IPS-NIHi7 (cell line): ENCODE measurements at regions not wholly inside any gene's neighbourhood (a gene's known extent, or its start where the extent isn't known, plus 50 kb on each side); places are given as distances from the start of the nearest gene placed in this dataset.
"Not testable (repeated sequence)": the region's sequence is repeated elsewhere in the genome, so short reads cannot be mapped to it uniquely, and the experiment has no call there.

Source experiments
- DNase-seq: peaks from one replicate; pipeline ENCODE4 v3.0.0; 2012; ENCODE audit warnings: mixed read lengths; ENCODE audit errors: extremely low spot score

- DNase-seq, result not testable (repeated sequence)
Measured at GRCh38 chr14:105678996-105679958, 152.9 kb downstream of the TMEM121 start.

GRCh38 chr14:105679959-105680735, 153.8 kb downstream of the TMEM121 start:
- not testable (repeated sequence) for DNase-seq

- not testable (repeated sequence) for DNase-seq
Measured at GRCh38 chr14:105680736-105681098, 154.3 kb downstream of the TMEM121 start.

- DNase-seq, result not testable (repeated sequence)
Measured at GRCh38 chr14:105681606-105682185, 155.3 kb downstream of the TMEM121 start.

- DNase-seq, result not testable (repeated sequence)
Measured at GRCh38 chr14:105682442-105682841, 156.1 kb downstream of the TMEM121 start.

- DNase-seq, result no peak
Measured at GRCh38 chr14:105682956-105683570, 156.7 kb downstream of the TMEM121 start.

GRCh38 chr14:105684056-105684455, 157.7 kb downstream of the TMEM121 start:
- DNase-seq, result not testable (repeated sequence)

GRCh38 chr14:105684597-105684996, 158.2 kb downstream of the TMEM121 start:
- not testable (repeated sequence) for DNase-seq

GRCh38 chr14:105685003-105685402, 158.6 kb downstream of the TMEM121 start:
- no peak for DNase-seq

- DNase-seq, result not testable (repeated sequence)
Measured at GRCh38 chr14:105685605-105686004, 159.2 kb downstream of the TMEM121 start.

- DNase-seq, result not testable (repeated sequence)
Measured at GRCh38 chr14:105686050-105686449, 159.7 kb downstream of the TMEM121 start.

GRCh38 chr14:105686462-105687170, 160.2 kb downstream of the TMEM121 start:
- DNase-seq, result not testable (repeated sequence)

- DNase-seq, result not testable (repeated sequence)
Measured at GRCh38 chr14:105687171-105688022, 161.0 kb downstream of the TMEM121 start.

- DNase-seq, result not testable (repeated sequence)
Measured at GRCh38 chr14:105688023-105688351, 161.6 kb downstream of the TMEM121 start.

- not testable (repeated sequence) for DNase-seq
Measured at GRCh38 chr14:105688664-105689221, 162.4 kb downstream of the TMEM121 start.

GRCh38 chr14:105689722-105690121, 163.3 kb downstream of the TMEM121 start:
- no peak for DNase-seq

- no peak for DNase-seq
Measured at GRCh38 chr14:105690671-105691070, 164.3 kb downstream of the TMEM121 start.

- DNase-seq, result not testable (repeated sequence)
Measured at GRCh38 chr14:105691321-105692109, 165.1 kb downstream of the TMEM121 start.

GRCh38 chr14:105692110-105692685, 165.8 kb downstream of the TMEM121 start:
- DNase-seq, result not testable (repeated sequence)
